GM12872 (cell line): ENCODE measurements at regions not wholly inside any gene's neighbourhood (a gene's known extent, or its start where the extent isn't known, plus 50 kb on each side); places are given as distances from the start of the nearest gene placed in this dataset.

Experiments used
- CTCF ChIP-seq: IDR thresholded peaks from 3 replicates; pipeline ENCODE4 v1.5.1; 2011; ENCODE audit warnings: low read depth, mild to moderate bottlenecking, low read length, moderate library complexity; ENCODE audit not compliant: insufficient read depth

- TF ChIP-seq CTCF, result no peak
These were observed 211.5 kb upstream of the C14orf180 start for GRCh38 chr14:104367866-104368750.

- no peak for TF ChIP-seq CTCF
These were observed 210.8 kb upstream of the C14orf180 start for GRCh38 chr14:104368751-104369100.

- TF ChIP-seq CTCF, result no peak
These were observed 210.4 kb upstream of the C14orf180 start for GRCh38 chr14:104369208-104369607.

- peak; percentile 16; the same call in 2 of the 3 replicates for TF ChIP-seq CTCF
These were observed 209.2 kb upstream of the C14orf180 start for GRCh38 chr14:104370256-104370870.

- no peak for TF ChIP-seq CTCF
These were observed 208.5 kb upstream of the C14orf180 start for GRCh38 chr14:104371031-104371430.

GRCh38 chr14:104371917-104372316 is 207.6 kb upstream of the C14orf180 start:
- no peak for TF ChIP-seq CTCF

GRCh38 chr14:104372390-104373054 is 207.0 kb upstream of the C14orf180 start:
- no peak for TF ChIP-seq CTCF
